Thyroid gland (tissue), 4 donors: ENCODE measurements at regions not wholly inside any gene's neighbourhood (a gene's known extent, or its start where the extent isn't known, plus 50 kb on each side); places are given as distances from the start of the nearest gene placed in this dataset.

ENCODE experiments used
- POLR2A ChIP-seq, 2 donors: fragments of 450-650 bp; IDR thresholded peaks; one replicate each; pipeline ENCODE4 v1.6.1; 2017; ENCODE audit warnings: antibody characterized with exemption in 2 of 2, mild to moderate bottlenecking in 2 of 2, moderate library complexity in 1 of 2
- TF ChIP-seq, protein P1 (sequence below), 6 experiments: fragments of 200-600 bp in 3 of 6; fragments of 450-650 bp in 3 of 6; sonication (generic) in 3 of 6; IDR thresholded peaks; one replicate each; pipeline ENCODE4 v1.5.1; 2016 to 2019; ENCODE audit warnings: antibody characterized with exemption in 6 of 6, mild to moderate bottlenecking in 2 of 6, inconsistent platforms in 1 of 6, moderate library complexity in 1 of 6

DNA sequence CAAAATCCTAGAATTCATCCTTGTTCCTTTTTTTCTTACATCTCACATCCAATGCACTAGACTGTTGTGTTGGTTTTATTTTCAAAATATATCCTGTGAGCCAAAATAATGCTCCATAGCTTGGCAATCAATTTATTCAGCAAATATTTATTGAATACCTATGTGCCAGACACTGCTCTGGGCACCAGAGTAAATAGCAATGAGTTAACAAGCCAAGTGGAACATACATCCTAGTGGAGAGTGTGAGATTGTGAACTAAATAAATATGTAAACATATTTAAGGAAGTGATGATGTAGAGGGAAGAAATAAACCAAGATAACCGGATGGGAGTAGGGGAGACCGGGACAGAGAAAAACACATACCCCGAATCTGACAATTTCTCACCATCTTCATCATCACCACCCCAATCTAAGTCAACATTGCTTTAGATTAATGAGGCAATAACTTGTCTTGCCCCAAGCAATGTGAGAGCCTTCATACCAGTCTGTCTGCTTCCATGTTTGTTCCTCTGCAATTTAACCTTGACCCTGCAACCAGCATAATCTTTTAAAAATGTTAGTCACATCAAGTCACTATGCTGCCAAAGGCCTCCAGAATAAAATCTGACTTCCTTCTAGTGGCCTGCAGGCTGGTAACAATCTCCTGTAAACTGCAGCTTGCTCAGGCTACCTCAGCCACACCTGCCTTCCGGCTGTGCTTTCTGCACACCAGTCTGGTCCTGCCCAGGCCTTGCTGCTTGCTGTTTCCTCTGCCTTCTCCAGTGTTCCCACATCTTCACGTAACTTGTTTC is 199.2 kb downstream of the DLEU7 start:
- TF ChIP-seq, protein P1, sequence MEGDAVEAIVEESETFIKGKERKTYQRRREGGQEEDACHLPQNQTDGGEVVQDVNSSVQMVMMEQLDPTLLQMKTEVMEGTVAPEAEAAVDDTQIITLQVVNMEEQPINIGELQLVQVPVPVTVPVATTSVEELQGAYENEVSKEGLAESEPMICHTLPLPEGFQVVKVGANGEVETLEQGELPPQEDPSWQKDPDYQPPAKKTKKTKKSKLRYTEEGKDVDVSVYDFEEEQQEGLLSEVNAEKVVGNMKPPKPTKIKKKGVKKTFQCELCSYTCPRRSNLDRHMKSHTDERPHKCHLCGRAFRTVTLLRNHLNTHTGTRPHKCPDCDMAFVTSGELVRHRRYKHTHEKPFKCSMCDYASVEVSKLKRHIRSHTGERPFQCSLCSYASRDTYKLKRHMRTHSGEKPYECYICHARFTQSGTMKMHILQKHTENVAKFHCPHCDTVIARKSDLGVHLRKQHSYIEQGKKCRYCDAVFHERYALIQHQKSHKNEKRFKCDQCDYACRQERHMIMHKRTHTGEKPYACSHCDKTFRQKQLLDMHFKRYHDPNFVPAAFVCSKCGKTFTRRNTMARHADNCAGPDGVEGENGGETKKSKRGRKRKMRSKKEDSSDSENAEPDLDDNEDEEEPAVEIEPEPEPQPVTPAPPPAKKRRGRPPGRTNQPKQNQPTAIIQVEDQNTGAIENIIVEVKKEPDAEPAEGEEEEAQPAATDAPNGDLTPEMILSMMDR (IDR thresholded peaks at IDR 0.05), result no peak
- no peak for TF ChIP-seq POLR2A (IDR thresholded peaks at IDR 0.05)
